HG02623 (cell line): ENCODE measurements at regions not wholly inside any gene's neighbourhood (a gene's known extent, or its start where the extent isn't known, plus 50 kb on each side); places are given as distances from the start of the nearest gene placed in this dataset.

Experiments
- ATAC-seq: cut with Tn5 transposase; IDR thresholded peaks from one replicate; pipeline ENCODE4 v1.9.1; 2021; ENCODE audit warnings: moderate library complexity; ENCODE audit not compliant: unreplicated experiment

- no peak for ATAC-seq
These were observed 308.7 kb upstream of the TNRC6C start for GRCh38 chr17:77649717-77650211.

GRCh38 chr17:77651988-77652387 lies 306.5 kb upstream of the TNRC6C start:
- no peak for ATAC-seq

GRCh38 chr17:77654296-77654695 lies 304.2 kb upstream of the TNRC6C start:
- no peak for ATAC-seq

GRCh38 chr17:77654850-77655249 lies 303.7 kb upstream of the TNRC6C start:
- no peak for ATAC-seq

GRCh38 chr17:77656054-77656453 lies 302.4 kb upstream of the TNRC6C start:
- no peak for ATAC-seq

- ATAC-seq, result no peak
These were observed 300.7 kb upstream of the TNRC6C start for GRCh38 chr17:77657839-77658238.

GRCh38 chr17:77660524-77660923 lies 298.0 kb upstream of the TNRC6C start:
- no peak for ATAC-seq

- no peak for ATAC-seq
These were observed 295.7 kb upstream of the TNRC6C start for GRCh38 chr17:77662833-77663232.

GRCh38 chr17:77664097-77664729 lies 294.3 kb upstream of the TNRC6C start:
- no peak for ATAC-seq

GRCh38 chr17:77665833-77666232 lies 292.7 kb upstream of the TNRC6C start:
- no peak for ATAC-seq

GRCh38 chr17:77666462-77666861 lies 292.0 kb upstream of the TNRC6C start:
- no peak for ATAC-seq

- ATAC-seq, result no peak
These were observed 291.6 kb upstream of the TNRC6C start for GRCh38 chr17:77666881-77667395.

- no peak for ATAC-seq
These were observed 291.0 kb upstream of the TNRC6C start for GRCh38 chr17:77667478-77667877.

- ATAC-seq, result no peak
These were observed 290.0 kb upstream of the TNRC6C start for GRCh38 chr17:77668518-77668917.

GRCh38 chr17:77670173-77670572 lies 288.3 kb upstream of the TNRC6C start:
- no peak for ATAC-seq

GRCh38 chr17:77674358-77674757 lies 284.1 kb upstream of the TNRC6C start:
- no peak for ATAC-seq

GRCh38 chr17:77675411-77675810 lies 283.1 kb upstream of the TNRC6C start:
- ATAC-seq, result no peak

GRCh38 chr17:77675816-77676215 lies 282.7 kb upstream of the TNRC6C start:
- no peak for ATAC-seq

- no peak for ATAC-seq
These were observed 282.3 kb upstream of the TNRC6C start for GRCh38 chr17:77676237-77676661.

GRCh38 chr17:77677211-77677610 lies 281.3 kb upstream of the TNRC6C start:
- no peak for ATAC-seq

- no peak for ATAC-seq
These were observed 280.9 kb upstream of the TNRC6C start for GRCh38 chr17:77677630-77678029.

GRCh38 chr17:77679589-77679988 lies 278.9 kb upstream of the TNRC6C start:
- ATAC-seq, result no peak

- no peak for ATAC-seq
These were observed 276.6 kb upstream of the TNRC6C start for GRCh38 chr17:77681861-77682260.
